Activated T-helper 1 cell treated with anti-CD3 and anti-CD28 coated beads, Interleukin-2, amount 50 U/mL, for 16 hours (primary cell): ENCODE measurements at regions not wholly inside any gene's neighbourhood (a gene's known extent, or its start where the extent isn't known, plus 50 kb on each side); places are given as distances from the start of the nearest gene placed in this dataset.
"Not testable (repeated sequence)": the region's sequence is repeated elsewhere in the genome, so short reads cannot be mapped to it uniquely, and the experiment has no call there.

Source experiments
- DNase-seq, 2 donors: peaks; one replicate each; pipeline ENCODE4 v3.0.0-alpha.2; 2020; ENCODE audit warnings: low read depth in 1 of 2, low spot score in 1 of 2

DNA sequence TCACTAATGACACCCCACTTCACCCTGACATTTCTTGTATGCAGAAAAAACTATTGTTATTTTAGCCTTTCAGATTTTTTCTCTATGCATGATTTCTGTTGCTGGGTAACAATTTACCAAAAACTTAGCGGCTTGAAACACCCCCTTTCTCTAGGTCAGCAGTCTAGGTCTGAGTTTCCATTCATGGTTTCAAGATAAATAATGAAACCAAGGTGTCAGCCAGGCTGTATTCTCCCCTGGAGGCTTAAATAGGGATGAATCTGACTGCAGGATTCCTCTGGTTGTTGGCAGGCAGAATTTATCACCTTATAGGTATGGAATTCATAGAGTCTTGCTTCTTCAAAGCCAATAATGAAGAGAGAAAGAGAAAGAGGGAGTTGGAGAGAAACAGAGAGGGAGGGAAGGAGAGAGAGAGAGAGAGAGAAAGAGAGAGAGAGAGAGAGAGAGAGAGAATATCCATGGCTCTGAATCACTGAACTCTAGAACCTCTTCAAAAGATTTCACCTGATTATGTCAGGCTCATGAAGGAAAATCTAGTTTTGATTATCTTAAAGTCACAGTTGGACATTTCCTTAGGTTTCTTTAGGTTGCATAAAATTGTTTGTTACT, 1224.6 kb upstream of the LRRTM3 start:
- DNase-seq: no peak

GRCh38 chr10:65708057-65708456, 1217.8 kb upstream of the LRRTM3 start:
- DNase-seq: no peak

DNA sequence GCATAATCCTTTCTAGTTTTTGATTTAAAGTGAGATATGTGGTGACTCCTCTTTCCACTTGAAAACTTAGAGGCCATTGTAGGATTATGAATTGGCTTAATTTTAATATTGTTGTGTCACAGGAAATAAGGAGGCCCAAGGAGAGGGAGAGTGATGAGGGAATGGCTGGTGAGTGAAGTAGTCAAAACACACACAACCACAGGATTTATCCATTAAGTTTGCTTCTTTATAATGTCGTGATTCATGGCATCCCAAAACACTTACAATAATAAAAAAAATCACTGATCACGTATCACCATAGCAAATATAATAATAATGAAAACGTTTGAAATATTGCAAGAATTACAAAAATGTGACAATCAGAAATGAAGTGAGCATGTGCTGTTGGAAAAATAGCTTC, 1215.5 kb upstream of the LRRTM3 start:
- DNase-seq: no peak

GRCh38 chr10:65719790-65720189, 1206.0 kb upstream of the LRRTM3 start:
- no peak for DNase-seq

GRCh38 chr10:65720901-65721300, 1204.9 kb upstream of the LRRTM3 start:
- DNase-seq: no peak

DNA sequence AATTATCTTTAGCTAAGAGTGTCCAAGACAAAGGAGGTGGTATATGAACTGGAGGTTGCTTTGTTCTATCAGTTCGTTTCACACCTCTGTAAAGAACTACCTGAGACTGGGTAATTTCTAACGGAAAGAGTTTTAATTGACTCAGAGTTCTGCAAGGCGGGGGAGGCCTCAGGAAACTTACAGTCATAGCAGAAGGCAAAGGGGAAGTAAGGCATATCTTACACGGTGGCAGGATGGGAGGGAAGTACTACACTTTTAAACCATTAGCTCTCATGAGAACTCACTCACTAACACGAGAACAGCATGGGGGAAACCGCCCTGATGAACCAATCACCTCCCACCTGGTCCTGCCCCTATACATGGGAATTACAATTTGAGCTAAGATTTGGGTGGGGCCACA, 1202.3 kb upstream of the LRRTM3 start:
- no peak for DNase-seq

GRCh38 chr10:65735382-65735781, 1190.5 kb upstream of the LRRTM3 start:
- DNase-seq: no peak

DNA sequence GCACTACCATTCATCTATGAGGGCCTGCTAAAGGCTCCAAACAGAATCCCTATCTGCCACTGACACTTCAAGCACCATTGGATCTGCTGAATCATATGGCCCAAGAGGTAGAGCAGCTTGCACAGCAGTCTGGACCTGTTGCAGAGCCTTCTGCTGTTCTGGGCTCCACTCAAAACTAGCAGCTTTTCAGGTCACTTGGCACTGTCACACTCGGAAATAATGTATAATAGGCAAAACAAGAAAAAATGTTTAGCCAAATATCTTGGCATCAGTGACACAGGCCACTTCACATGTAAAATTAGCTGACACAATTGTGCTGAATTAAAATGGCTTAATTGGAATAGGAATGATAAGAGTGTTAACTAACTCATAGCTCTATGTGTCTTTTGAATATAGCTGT, 1182.9 kb upstream of the LRRTM3 start:
- no peak for DNase-seq

- DNase-seq: no peak
These were observed 1174.6 kb upstream of the LRRTM3 start for GRCh38 chr10:65751218-65751617.

DNA sequence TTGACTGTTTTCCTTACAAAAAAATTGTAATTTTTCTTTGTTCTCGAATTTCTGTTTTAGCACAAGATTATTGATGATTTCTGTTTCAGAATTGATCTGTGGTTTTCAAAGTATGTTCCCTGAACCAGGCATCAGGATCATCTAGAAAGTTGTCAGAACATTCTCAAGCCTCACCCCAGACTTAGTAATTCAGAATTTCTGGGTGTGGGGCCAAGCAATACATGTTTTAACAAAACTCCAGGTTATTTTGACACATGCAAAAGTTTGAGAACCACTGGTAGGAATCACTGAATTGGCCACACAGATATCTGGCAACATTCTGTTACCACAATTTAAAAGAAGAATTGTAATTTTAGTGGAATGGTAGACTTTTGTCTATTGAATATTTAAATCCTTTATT, 1173.9 kb upstream of the LRRTM3 start:
- DNase-seq: no peak

GRCh38 chr10:65753532-65753931, 1172.3 kb upstream of the LRRTM3 start:
- DNase-seq: no peak

- DNase-seq: no peak
These were observed 1171.7 kb upstream of the LRRTM3 start for GRCh38 chr10:65754112-65754511.

DNA sequence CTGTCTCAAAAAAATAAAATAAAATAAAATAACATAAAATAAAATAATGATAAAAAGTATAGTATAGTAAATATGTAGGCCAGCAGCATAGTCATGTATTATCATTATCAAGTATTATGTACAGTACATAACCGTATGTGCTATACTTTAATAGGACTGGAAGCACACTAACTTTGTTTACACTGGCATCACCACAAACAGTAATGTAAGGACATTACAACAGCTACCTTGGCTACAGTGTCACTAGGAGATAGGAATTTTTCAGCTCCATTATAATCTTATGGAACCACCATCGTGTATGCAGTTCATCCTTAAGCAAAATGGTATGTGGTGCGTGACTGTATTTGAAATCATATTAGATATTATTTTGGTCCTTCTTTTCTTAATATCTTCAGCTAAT, 1163.5 kb upstream of the LRRTM3 start:
- no peak for DNase-seq

DNA sequence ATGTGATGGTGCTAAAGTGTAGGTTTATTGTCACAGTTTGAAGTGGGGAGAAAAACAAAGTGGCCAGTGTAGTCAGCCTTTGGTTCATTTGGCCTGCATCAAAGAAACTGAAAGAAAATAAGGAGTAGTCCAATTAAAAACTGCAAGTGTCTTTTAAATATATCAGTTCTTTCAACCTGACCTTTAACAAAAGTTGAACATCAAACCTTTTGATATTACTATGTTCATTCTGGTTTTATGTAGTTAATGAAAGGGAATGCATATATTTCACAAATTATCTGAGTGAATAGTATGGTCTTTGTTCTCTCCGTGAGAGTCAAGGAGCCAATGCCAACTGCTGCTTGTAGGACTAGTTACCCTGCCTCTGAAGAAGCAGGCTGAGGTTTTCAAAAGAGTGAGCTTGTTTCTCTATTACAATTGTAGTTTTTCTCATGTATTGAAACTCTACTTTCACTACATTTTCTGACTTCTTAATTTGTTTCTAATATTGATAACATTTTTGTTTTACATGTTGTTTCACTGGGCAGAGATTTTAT, 1160.8 kb upstream of the LRRTM3 start:
- no peak for DNase-seq

- DNase-seq: no peak
These were observed 1156.0 kb upstream of the LRRTM3 start for GRCh38 chr10:65769828-65770227.

DNA sequence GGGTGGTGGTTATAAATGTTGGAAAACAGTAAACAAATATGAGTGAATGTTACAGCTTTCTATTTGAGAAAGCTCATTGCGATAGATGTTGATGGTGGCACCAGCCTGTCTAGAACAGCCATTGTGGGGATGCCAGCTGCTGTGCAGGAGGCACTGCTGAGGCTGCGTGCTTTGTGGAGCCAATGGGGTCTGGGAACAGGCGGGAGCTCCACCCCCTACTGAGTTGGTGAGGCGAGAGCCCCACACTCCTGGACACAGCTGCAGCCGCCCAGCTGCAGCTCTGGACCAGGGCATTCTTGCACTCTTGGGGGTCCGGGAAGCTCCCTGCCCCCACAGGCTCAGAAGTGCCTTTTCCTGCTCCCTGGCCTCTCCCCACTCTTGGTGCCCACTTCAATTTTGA, 1147.1 kb upstream of the LRRTM3 start:
- no peak for DNase-seq

DNA sequence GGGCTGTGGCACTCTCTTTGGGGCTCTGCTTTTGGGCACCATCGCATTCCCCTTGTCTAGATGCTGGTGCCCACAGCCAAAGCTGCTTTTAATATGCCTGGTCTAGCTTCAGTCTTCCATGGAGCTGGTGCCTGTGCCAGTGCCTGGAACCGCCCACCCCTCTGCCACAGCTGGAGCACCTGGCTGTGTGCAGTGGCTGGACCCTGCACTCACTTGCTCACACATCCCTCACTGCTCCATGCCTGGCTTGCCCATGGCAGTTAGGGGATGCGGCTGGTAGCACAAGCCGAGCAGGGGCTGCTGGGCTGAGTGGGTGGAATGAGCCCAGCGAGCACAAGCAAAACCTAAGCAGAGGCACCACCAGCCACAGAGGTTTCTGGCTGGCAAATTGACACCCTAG, 1145.9 kb upstream of the LRRTM3 start:
- no peak for DNase-seq

DNA sequence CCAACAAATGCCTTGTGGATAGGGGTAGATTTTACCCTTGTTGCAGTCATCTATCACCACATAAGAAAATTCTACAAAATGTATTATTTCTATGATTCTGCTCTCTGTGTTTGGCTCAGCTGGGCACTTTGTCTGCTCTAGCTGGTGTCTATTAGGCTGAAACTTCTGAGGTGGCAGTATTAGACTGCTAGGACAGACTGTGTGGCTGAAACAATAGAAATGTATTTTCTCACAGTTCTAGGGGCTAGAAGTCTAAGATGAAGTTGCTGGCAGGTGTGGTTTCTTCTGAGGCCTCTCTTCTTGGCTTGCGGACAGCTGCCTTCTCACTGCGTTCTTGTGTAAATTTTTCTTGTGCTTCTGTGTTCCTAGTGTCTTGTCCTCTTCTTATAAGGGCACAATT, 1139.6 kb upstream of the LRRTM3 start:
- no peak for DNase-seq

DNA sequence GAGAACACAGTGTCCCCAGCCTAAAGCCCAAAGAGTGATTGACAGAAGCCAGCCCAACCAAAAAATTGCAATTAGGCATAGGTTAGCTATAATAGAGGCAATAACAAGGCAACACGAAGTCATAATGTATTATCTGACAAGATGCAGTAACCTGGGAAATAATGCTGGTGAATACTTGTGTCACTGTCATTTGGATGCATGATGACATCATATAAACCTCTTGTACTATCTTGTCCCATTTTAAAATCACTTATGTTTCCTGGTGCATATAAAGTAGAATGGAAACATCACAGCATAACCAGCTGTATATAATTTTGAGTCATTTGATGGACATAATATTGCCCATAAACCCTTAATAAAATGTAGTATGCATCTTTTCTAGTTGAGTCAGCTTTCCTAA, 1138.3 kb upstream of the LRRTM3 start:
- no peak for DNase-seq

DNA sequence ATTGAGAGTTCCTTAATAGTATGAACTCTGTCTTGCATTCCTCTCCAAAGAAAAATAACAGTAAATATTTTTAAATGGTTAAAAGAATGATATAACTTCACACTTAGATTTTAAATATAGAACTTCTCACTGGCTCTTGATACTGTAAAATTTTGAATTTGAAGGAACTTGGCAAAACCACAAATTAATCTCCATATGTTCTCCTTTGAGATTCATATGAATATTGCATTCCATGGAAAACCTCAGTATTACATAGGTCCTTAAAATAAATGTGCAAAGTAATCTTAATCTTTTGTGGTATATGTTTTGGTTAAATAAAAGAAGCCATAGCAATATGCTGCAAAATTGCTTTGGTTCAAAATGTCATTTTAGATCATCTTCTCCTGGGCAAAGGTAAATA, 1137.6 kb upstream of the LRRTM3 start:
- DNase-seq: no peak

DNA sequence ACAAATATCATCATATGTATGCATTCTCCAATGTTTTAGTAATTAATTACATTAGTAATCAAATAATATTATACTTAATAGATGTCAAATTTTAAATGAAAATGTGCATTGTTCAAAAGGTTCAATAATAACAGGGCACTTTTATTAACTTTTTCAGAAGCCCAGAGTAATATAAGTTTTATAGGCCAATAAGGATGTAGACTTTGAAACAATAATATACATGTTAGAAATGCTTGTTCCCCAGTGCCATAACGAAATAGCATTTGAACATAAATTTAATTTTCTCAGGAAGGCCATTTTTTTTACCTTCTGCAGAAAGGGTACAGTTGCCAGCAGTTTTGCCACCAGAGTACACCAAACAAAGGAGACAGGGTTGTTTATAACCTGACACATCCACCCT, 1133.9 kb upstream of the LRRTM3 start:
- DNase-seq: no peak

GRCh38 chr10:65793738-65794425, 1132.0 kb upstream of the LRRTM3 start:
- no peak for DNase-seq

DNA sequence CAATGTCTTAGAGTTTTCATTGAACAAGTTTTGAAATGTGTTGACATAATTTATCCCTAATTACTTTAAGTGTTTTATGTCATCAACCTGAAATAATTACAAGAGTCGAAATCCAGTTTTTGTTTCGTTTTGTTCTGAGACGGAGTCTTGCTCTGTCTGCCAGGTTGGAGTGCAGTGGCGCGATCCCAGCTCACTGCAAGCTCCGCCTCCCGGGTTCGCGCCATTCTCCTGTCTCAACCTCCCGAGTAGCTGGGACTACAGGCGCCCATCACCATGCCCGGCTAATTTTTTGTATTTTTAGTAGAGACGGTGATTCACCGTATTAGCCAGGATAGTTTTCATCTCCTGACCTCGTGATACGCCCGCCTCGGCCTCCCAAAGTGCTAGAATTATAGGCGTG, 1131.0 kb upstream of the LRRTM3 start:
- DNase-seq: not testable (repeated sequence)
